ENCODE measurements at regions not wholly inside any gene's neighbourhood (a gene's known extent, or its start where the extent isn't known, plus 50 kb on each side); places are given as distances from the start of the nearest gene placed in this dataset.

DNA sequence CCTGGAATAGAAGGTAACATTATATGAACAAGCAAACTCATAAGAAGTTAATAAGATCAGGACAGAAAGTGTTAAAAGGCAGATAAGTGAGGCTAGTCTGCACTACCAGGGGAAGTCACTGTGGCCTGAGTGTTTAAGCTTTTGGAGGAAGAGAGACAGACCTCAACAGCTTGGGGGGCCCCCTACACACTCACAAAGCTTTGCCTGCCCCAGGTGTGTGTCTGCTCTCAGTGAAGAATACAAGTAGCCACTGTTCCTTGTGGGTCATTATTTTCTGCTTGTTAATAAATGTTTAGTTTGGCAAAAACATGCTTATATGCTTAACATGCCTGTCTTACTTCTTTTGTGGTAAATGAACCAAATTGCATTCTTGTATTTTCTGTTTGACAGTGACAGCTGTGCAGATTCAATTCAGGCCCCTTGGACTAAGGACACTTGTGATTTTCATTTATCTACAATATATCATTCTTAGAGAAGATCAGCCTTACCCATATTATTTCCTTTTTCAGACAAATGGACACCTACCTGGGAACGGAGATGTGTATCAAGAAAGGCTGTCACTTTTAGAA is 50.7 kb upstream of the C12orf71 start:
- TF ChIP-seq, protein P1, sequence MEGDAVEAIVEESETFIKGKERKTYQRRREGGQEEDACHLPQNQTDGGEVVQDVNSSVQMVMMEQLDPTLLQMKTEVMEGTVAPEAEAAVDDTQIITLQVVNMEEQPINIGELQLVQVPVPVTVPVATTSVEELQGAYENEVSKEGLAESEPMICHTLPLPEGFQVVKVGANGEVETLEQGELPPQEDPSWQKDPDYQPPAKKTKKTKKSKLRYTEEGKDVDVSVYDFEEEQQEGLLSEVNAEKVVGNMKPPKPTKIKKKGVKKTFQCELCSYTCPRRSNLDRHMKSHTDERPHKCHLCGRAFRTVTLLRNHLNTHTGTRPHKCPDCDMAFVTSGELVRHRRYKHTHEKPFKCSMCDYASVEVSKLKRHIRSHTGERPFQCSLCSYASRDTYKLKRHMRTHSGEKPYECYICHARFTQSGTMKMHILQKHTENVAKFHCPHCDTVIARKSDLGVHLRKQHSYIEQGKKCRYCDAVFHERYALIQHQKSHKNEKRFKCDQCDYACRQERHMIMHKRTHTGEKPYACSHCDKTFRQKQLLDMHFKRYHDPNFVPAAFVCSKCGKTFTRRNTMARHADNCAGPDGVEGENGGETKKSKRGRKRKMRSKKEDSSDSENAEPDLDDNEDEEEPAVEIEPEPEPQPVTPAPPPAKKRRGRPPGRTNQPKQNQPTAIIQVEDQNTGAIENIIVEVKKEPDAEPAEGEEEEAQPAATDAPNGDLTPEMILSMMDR (conservative IDR thresholded peaks at IDR 0.05; ENCODE audit: low read length), result no peak
- no peak for TF ChIP-seq EZH2phosphoT487 (IDR thresholded peaks at IDR 0.05; ENCODE audit: borderline replicate concordance, low read depth, low read length)
